GM12878 (cell line): ENCODE measurements at regions not wholly inside any gene's neighbourhood (a gene's known extent, or its start where the extent isn't known, plus 50 kb on each side); places are given as distances from the start of the nearest gene placed in this dataset.

Source experiments
- ATF2 ChIP-seq: IDR thresholded peaks from 2 replicates; pipeline ENCODE4 v1.6.1; 2012; ENCODE audit warnings: low read length, inconsistent platforms
- ATF7 ChIP-seq: fragments of 450-650 bp; IDR thresholded peaks from 2 replicates; pipeline ENCODE4 v1.6.1; 2016; ENCODE audit warnings: low read depth, mild to moderate bottlenecking
- BHLHE40 ChIP-seq, 2 experiments: fragments of 450-650 bp in 1 of 2; IDR thresholded peaks; 2 replicates each; pipeline ENCODE4 v1.6.1; 2011 to 2017; ENCODE audit warnings: low read depth in 2 of 2, borderline replicate concordance in 1 of 2, improper control_type of control experiment in 1 of 2, low read length in 1 of 2, mild to moderate bottlenecking in 1 of 2
- CBFB ChIP-seq: IDR thresholded peaks from 2 replicates; pipeline ENCODE4 v1.6.1; 2016; ENCODE audit warnings: antibody characterized with exemption, low read depth
- E4F1 ChIP-seq: fragments of 450-650 bp; IDR thresholded peaks from 2 replicates; pipeline ENCODE4 v1.6.1; 2018; ENCODE audit warnings: borderline replicate concordance, mild to moderate bottlenecking; ENCODE audit not compliant: partially characterized antibody
- EED ChIP-seq: sonication (generic); IDR thresholded peaks from 2 replicates; pipeline ENCODE4 v1.6.1; 2016; ENCODE audit warnings: antibody characterized with exemption, low read depth
- EGR1 ChIP-seq, 2 experiments: IDR thresholded peaks; 1 replicate in 1 of 2; 2 replicates in 1 of 2; pipeline ENCODE4 v1.6.1; 2011 to 2012; ENCODE audit warnings: low read depth in 2 of 2, low read length in 2 of 2, borderline replicate concordance in 1 of 2, mild to moderate bottlenecking in 1 of 2, moderate library complexity in 1 of 2
- ELK1 ChIP-seq: IDR thresholded peaks from 2 replicates; pipeline ENCODE4 v1.6.1; 2012; ENCODE audit warnings: low read depth, low read length, improper control_type of control experiment
- EP300 ChIP-seq, 2 experiments: fragments of 150-350 bp in 1 of 2; IDR thresholded peaks; 2 replicates each; pipeline ENCODE4 v1.6.1; 2011 to 2012; ENCODE audit warnings: low read depth in 2 of 2, low read length in 2 of 2, borderline replicate concordance in 1 of 2, improper control_type of control experiment in 1 of 2, inconsistent platforms in 1 of 2; ENCODE audit not compliant: control insufficient read depth in 1 of 2
- FOXM1 ChIP-seq: IDR thresholded peaks from 2 replicates; pipeline ENCODE4 v1.6.1; 2012; ENCODE audit warnings: low read depth, mild to moderate bottlenecking, inconsistent platforms, low read length, moderate library complexity
- IRF4 ChIP-seq: IDR thresholded peaks from 2 replicates; pipeline ENCODE4 v1.6.1; 2011; ENCODE audit warnings: low read depth, low read length
- JUNB ChIP-seq: IDR thresholded peaks from 2 replicates; pipeline ENCODE4 v1.6.1; 2016; ENCODE audit warnings: antibody characterized with exemption, mild to moderate bottlenecking
- MEF2B ChIP-seq: fragments of 450-650 bp; IDR thresholded peaks from 2 replicates; pipeline ENCODE4 v1.6.1; 2018; ENCODE audit warnings: mild to moderate bottlenecking, moderate library complexity; ENCODE audit not compliant: partially characterized antibody, poor library complexity, severe bottlenecking
- MLLT1 ChIP-seq: fragments of 450-650 bp; IDR thresholded peaks from 2 replicates; pipeline ENCODE4 v1.6.1; 2016; ENCODE audit warnings: mild to moderate bottlenecking
- NR2F1 ChIP-seq: fragments of 450-650 bp; conservative IDR thresholded peaks from 2 replicates; pipeline ENCODE4 v1.6.1; 2017; ENCODE audit warnings: mild to moderate bottlenecking
- PAX5 ChIP-seq: IDR thresholded peaks from 2 replicates; pipeline ENCODE4 v1.6.1; 2011; ENCODE audit warnings: low read depth, low read length, borderline replicate concordance
- SKIL ChIP-seq: fragments of 450-650 bp; IDR thresholded peaks from 2 replicates; pipeline ENCODE4 v1.6.1; 2017; ENCODE audit warnings: mild to moderate bottlenecking, low read depth, inconsistent platforms; ENCODE audit not compliant: poor library complexity, severe bottlenecking
- TBL1XR1 ChIP-seq: IDR thresholded peaks from 2 replicates; pipeline ENCODE4 v1.6.1; 2012; ENCODE audit warnings: low read depth, low read length, improper control_type of control experiment
- YY1 ChIP-seq: IDR thresholded peaks from 2 replicates; pipeline ENCODE4 v1.6.1; 2011; ENCODE audit warnings: low read depth, mild to moderate bottlenecking, low read length

GRCh38 chr9:1490341-1491232 lies 440.4 kb downstream of the DMRT2 start (continued):
- TF ChIP-seq E4F1 (no peak), ELK1 (peak; percentile 25; the same call in 1 of the 2 replicates), EP300 (IDR thresholded peaks at IDR 0.05; ENCODE audit: borderline replicate concordance in 1 of 2, control insufficient read depth in 1 of 2, low read depth in 2 of 2, low read length in 2 of 2) (peak; percentile 45 to 59; a peak in 2 of 4 replicates), JUNB (peak; percentile 71), FOXM1 (peak; percentile 72; the same call in 1 of the 2 replicates), SKIL (peak; percentile 35), BHLHE40 (IDR thresholded peaks at IDR 0.05; ENCODE audit: borderline replicate concordance in 1 of 2, low read depth in 2 of 2, low read length in 1 of 2) (peak; percentile 36 to 44; a peak in 2 of 4 replicates), EED (peak; percentile 46; the same call in 1 of the 2 replicates), ATF2 (peak; percentile 51), CBFB (peak; percentile 70; the same call in 1 of the 2 replicates), EGR1 (IDR thresholded peaks at IDR 0.05; ENCODE audit: borderline replicate concordance in 1 of 2, low read depth in 2 of 2, low read length in 2 of 2) (0 out of 3 replicates have a peak, but pooled peaks of 1 of the 2 experiments have one; percentile 32), ATF7 (peak; percentile 54), MEF2B (peak; percentile 45), IRF4 (peak; percentile 39; the same call in 1 of the 2 replicates), MLLT1 (peak; percentile 31; the same call in 1 of the 2 replicates), YY1 (0 out of 2 replicates have a peak, but pooled peaks have one; percentile 7), NR2F1 (peak; percentile 69), PAX5 (peak; percentile 74; the same call in 1 of the 2 replicates), TBL1XR1 (peak; percentile 56; the same call in 1 of the 2 replicates)
